ENCODE measurements at regions not wholly inside any gene's neighbourhood (a gene's known extent, or its start where the extent isn't known, plus 50 kb on each side); places are given as distances from the start of the nearest gene placed in this dataset.

- DNase-seq (ENCODE audit: low read depth in 2 of 2): no peak
These were observed 95.7 kb upstream of the VPREB1 start for GRCh38 chr22:22148905-22149304.

GRCh38 chr22:22144858-22145257 is 99.7 kb upstream of the VPREB1 start:
- DNase-seq (ENCODE audit: low read depth in 2 of 2): no peak

GRCh38 chr22:22143448-22143847 is 101.1 kb upstream of the VPREB1 start:
- no peak for DNase-seq (ENCODE audit: low read depth in 2 of 2)

GRCh38 chr22:22142661-22143060 is 101.9 kb upstream of the VPREB1 start:
- no peak for DNase-seq (ENCODE audit: low read depth in 2 of 2)

GRCh38 chr22:22141771-22142591 is 102.6 kb upstream of the VPREB1 start:
- no peak for DNase-seq (ENCODE audit: low read depth in 2 of 2)

- DNase-seq (ENCODE audit: low read depth in 2 of 2): no peak
These were observed 103.6 kb upstream of the VPREB1 start for GRCh38 chr22:22141031-22141430.

- DNase-seq (ENCODE audit: low read depth in 2 of 2): no peak
These were observed 105.2 kb upstream of the VPREB1 start for GRCh38 chr22:22139364-22139763.

GRCh38 chr22:22138915-22139314 is 105.7 kb upstream of the VPREB1 start:
- no peak for DNase-seq (ENCODE audit: low read depth in 2 of 2)

- no peak for DNase-seq (ENCODE audit: low read depth in 2 of 2)
These were observed 106.7 kb upstream of the VPREB1 start for GRCh38 chr22:22137891-22138290.

- DNase-seq (ENCODE audit: low read depth in 2 of 2): no peak
These were observed 110.7 kb upstream of the VPREB1 start for GRCh38 chr22:22133910-22134309.

GRCh38 chr22:22130953-22131608 is 113.5 kb upstream of the VPREB1 start:
- no peak for DNase-seq (ENCODE audit: low read depth in 2 of 2)

- no peak for DNase-seq (ENCODE audit: low read depth in 2 of 2)
These were observed 115.2 kb upstream of the VPREB1 start for GRCh38 chr22:22129387-22129786.

- no peak for DNase-seq (ENCODE audit: low read depth in 2 of 2)
These were observed 116.1 kb upstream of the VPREB1 start for GRCh38 chr22:22128440-22128839.

GRCh38 chr22:22127100-22127499 is 117.5 kb upstream of the VPREB1 start:
- DNase-seq (ENCODE audit: low read depth in 2 of 2): no peak

- no peak for DNase-seq (ENCODE audit: low read depth in 2 of 2)
These were observed 118.8 kb upstream of the VPREB1 start for GRCh38 chr22:22125579-22126468.

- no peak for DNase-seq (ENCODE audit: low read depth in 2 of 2)
These were observed 119.5 kb upstream of the VPREB1 start for GRCh38 chr22:22125028-22125578.

GRCh38 chr22:22124374-22124773 is 120.2 kb upstream of the VPREB1 start:
- no peak for DNase-seq (ENCODE audit: low read depth in 2 of 2)

GRCh38 chr22:22123960-22124278 is 120.7 kb upstream of the VPREB1 start:
- DNase-seq (ENCODE audit: low read depth in 2 of 2): no peak

- DNase-seq (ENCODE audit: low read depth in 2 of 2): no peak
These were observed 121.2 kb upstream of the VPREB1 start for GRCh38 chr22:22123118-22123959.

- DNase-seq (ENCODE audit: low read depth in 2 of 2): no peak
These were observed 122.1 kb upstream of the VPREB1 start for GRCh38 chr22:22122348-22123117.
